H9 (cell line): ENCODE measurements at regions not wholly inside any gene's neighbourhood (a gene's known extent, or its start where the extent isn't known, plus 50 kb on each side); places are given as distances from the start of the nearest gene placed in this dataset.

Experiments used
- DNase-seq: peaks from one replicate; pipeline ENCODE4 v3.0.0-alpha.2; 2017
- H2AFZ ChIP-seq: one replicate; pipeline ENCODE4 v1.6.1; 2013; ENCODE audit warnings: mild to moderate bottlenecking, low read length, control low read depth, moderate library complexity
- H2AK5ac ChIP-seq: 2 replicates; pipeline ENCODE4 v1.6.1; 2013; ENCODE audit warnings: low read length, control low read depth, mixed read lengths; ENCODE audit not compliant: insufficient read length
- H2BK120ac ChIP-seq: one replicate; pipeline ENCODE4 v1.6.1; 2013; ENCODE audit warnings: low read depth, mild to moderate bottlenecking, low read length, control low read depth, inconsistent platforms; ENCODE audit not compliant: poor library complexity, severe bottlenecking
- H2BK12ac ChIP-seq: 2 replicates; pipeline ENCODE4 v1.6.1; 2013; ENCODE audit warnings: low read length, control low read depth, mixed read lengths, low read depth; ENCODE audit not compliant: insufficient read length
- H2BK15ac ChIP-seq: 2 replicates; pipeline ENCODE4 v1.6.1; 2013; ENCODE audit warnings: low read depth, low read length, control low read depth
- H2BK20ac ChIP-seq: one replicate; pipeline ENCODE4 v1.6.1; 2013; ENCODE audit warnings: low read depth, mild to moderate bottlenecking, low read length, control low read depth, inconsistent platforms; ENCODE audit not compliant: poor library complexity, severe bottlenecking
- H2BK5ac ChIP-seq: 2 replicates; pipeline ENCODE4 v1.6.1; 2013; ENCODE audit warnings: low read length, control low read depth, mixed read lengths; ENCODE audit not compliant: insufficient read length
- H3K14ac ChIP-seq: 2 replicates; pipeline ENCODE4 v1.6.1; 2013; ENCODE audit warnings: low read length, control low read depth; ENCODE audit not compliant: insufficient read depth
- H3K18ac ChIP-seq: 2 replicates; pipeline ENCODE4 v1.6.1; 2013; ENCODE audit warnings: low read depth, mild to moderate bottlenecking, mixed read lengths, low read length, control low read depth; ENCODE audit not compliant: insufficient read length
- H3K23ac ChIP-seq: 2 replicates; pipeline ENCODE4 v1.6.1; 2013; ENCODE audit warnings: low read length, control low read depth, mixed read lengths, low read depth; ENCODE audit not compliant: insufficient read length
- H3K23me2 ChIP-seq: 2 replicates; pipeline ENCODE4 v1.6.1; 2013; ENCODE audit warnings: low read depth, mild to moderate bottlenecking, mixed read lengths, low read length, control low read depth; ENCODE audit not compliant: insufficient read length, poor library complexity, severe bottlenecking
- H3K27ac ChIP-seq: 2 replicates; pipeline ENCODE4 v1.5.1; 2013; ENCODE audit warnings: low read length, control low read depth, mixed read lengths, low read depth; ENCODE audit not compliant: insufficient read length
- H3K27me3 ChIP-seq: 2 replicates; pipeline ENCODE4 v1.6.1; 2013; ENCODE audit warnings: low read length, control low read depth, inconsistent platforms; ENCODE audit not compliant: insufficient read depth
- H3K4ac ChIP-seq: 2 replicates; pipeline ENCODE4 v1.6.1; 2013; ENCODE audit warnings: low read depth, mild to moderate bottlenecking, control low read depth, inconsistent platforms, low read length, moderate library complexity
- H3K4me1 ChIP-seq: 2 replicates; pipeline ENCODE4 v1.6.1; 2013; ENCODE audit warnings: low read length, control low read depth, inconsistent platforms; ENCODE audit not compliant: insufficient read depth
- H3K4me2 ChIP-seq: 2 replicates; pipeline ENCODE4 v1.6.1; 2013; ENCODE audit warnings: low read length, control low read depth, mixed read lengths; ENCODE audit not compliant: insufficient read length, insufficient read depth
- H3K56ac ChIP-seq: 2 replicates; pipeline ENCODE4 v1.6.1; 2013; ENCODE audit warnings: low read depth, mild to moderate bottlenecking, mixed read lengths, low read length, control low read depth; ENCODE audit not compliant: insufficient read length
- H3K79me1 ChIP-seq: 2 replicates; pipeline ENCODE4 v1.6.1; 2013; ENCODE audit warnings: low read depth, mild to moderate bottlenecking, moderate library complexity, low read length, control low read depth, inconsistent platforms; ENCODE audit not compliant: insufficient read depth, poor library complexity, severe bottlenecking
- H3K79me2 ChIP-seq: 2 replicates; pipeline ENCODE4 v1.6.1; 2013; ENCODE audit warnings: low read length, control low read depth, inconsistent platforms; ENCODE audit not compliant: insufficient read depth
- H3K9ac ChIP-seq: 2 replicates; pipeline ENCODE4 v1.6.1; 2013; ENCODE audit warnings: low read length, control low read depth, mixed read lengths; ENCODE audit not compliant: insufficient read length; ENCODE audit errors: extremely low read depth
- H3K9me3 ChIP-seq: one replicate; pipeline ENCODE4 v1.6.1; 2013; ENCODE audit warnings: low read depth, low read length, inconsistent platforms; ENCODE audit not compliant: control insufficient read depth
- H3T11ph ChIP-seq: one replicate; pipeline ENCODE4 v1.6.1; 2013; ENCODE audit warnings: mild to moderate bottlenecking, low read length, control low read depth, inconsistent platforms
- H4K20me1 ChIP-seq: one replicate; pipeline ENCODE4 v1.6.1; 2013; ENCODE audit not compliant: control insufficient read depth, insufficient read length, insufficient read depth
- H4K5ac ChIP-seq: 2 replicates; pipeline ENCODE4 v1.6.1; 2013; ENCODE audit warnings: low read depth, mild to moderate bottlenecking, mixed read lengths, low read length, control low read depth; ENCODE audit not compliant: insufficient read length
- H4K8ac ChIP-seq: replicated peaks from 2 replicates; pipeline ENCODE4 v1.6.1; 2013; ENCODE audit warnings: low read length, control low read depth, mixed read lengths, low read depth; ENCODE audit not compliant: insufficient read length
- H4K91ac ChIP-seq: 2 replicates; pipeline ENCODE4 v1.6.1; 2013; ENCODE audit warnings: low read depth, mild to moderate bottlenecking, moderate library complexity, mixed read lengths, low read length, control low read depth; ENCODE audit not compliant: insufficient read length
- H3K27ac Mint-ChIP-seq, 3 experiments: 2 replicates in 2 of 3; 3 replicates in 1 of 3; pipeline ENCODE4 v1.8.0; 2020 to 2021; ENCODE audit warnings: mixed read lengths in 3 of 3, mild to moderate bottlenecking in 1 of 3, moderate library complexity in 1 of 3
- H3K27me3 Mint-ChIP-seq: 2 replicates; pipeline ENCODE4 v1.8.0; 2021; ENCODE audit warnings: low read depth, mild to moderate bottlenecking, moderate library complexity, mixed read lengths
- H3K36me3 Mint-ChIP-seq, 3 experiments: 2 replicates in 2 of 3; 3 replicates in 1 of 3; pipeline ENCODE4 v1.8.0; 2020 to 2021; ENCODE audit warnings: low read depth in 3 of 3, mixed read lengths in 3 of 3; ENCODE audit not compliant: insufficient read depth in 1 of 3
- H3K4me1 Mint-ChIP-seq, 2 experiments: 2 replicates each; pipeline ENCODE4 v1.8.0; 2020; ENCODE audit warnings: mixed read lengths in 2 of 2
- H3K4me3 Mint-ChIP-seq, 2 experiments: 2 replicates in 1 of 2; 3 replicates in 1 of 2; pipeline ENCODE4 v1.8.0; 2020 to 2021; ENCODE audit warnings: mild to moderate bottlenecking in 2 of 2, mixed read lengths in 2 of 2, moderate library complexity in 1 of 2
- H3K9me3 Mint-ChIP-seq, 2 experiments: 2 replicates in 1 of 2; 3 replicates in 1 of 2; pipeline ENCODE4 v1.8.0; 2020; ENCODE audit warnings: mild to moderate bottlenecking in 2 of 2, mixed read lengths in 2 of 2, moderate library complexity in 1 of 2
- CTCF ChIP-seq: fragments of 200-600 bp; sonication (generic); conservative IDR thresholded peaks from 3 replicates; pipeline ENCODE4 v1.8.0; 2021; ENCODE audit warnings: antibody characterized with exemption, mild to moderate bottlenecking
- WGBS: extraction: QIAGEN DNeasy Blood & Tissue Kit; methylation state at CpG from one replicate; pipeline ENCODE4 v1.1.7; 2013; ENCODE audit warnings: missing lambda C conversion rate, low lambda C conversion rate, mixed read lengths; ENCODE audit not compliant: insufficient read length; ENCODE audit errors: extremely low coverage; 5-methylcytosine and 5-hydroxymethylcytosine counted together

- H3K9ac ChIP-seq: no peak overlapping the region
- no peak overlapping the region for H3K14ac ChIP-seq
- no peaks in the 10 kb centered on the region for H3K4me1 ChIP-seq
- H2BK15ac ChIP-seq: no peak overlapping the region
- no peak overlapping the region for H3T11ph ChIP-seq
- no peak for TF ChIP-seq CTCF
- H3K18ac ChIP-seq: no peak overlapping the region
- no peak overlapping the region for H4K91ac ChIP-seq
- H4K5ac ChIP-seq: no peak overlapping the region
- H2BK120ac ChIP-seq: no peak overlapping the region
- no peak overlapping the region for H4K8ac ChIP-seq
- peaks cover 0 to 5% (median under 1%) of the 10 kb centered on the region in 3 experiments; a peak in 5 of 7 replicates for H3K36me3 Mint-ChIP-seq
- H3K27ac Mint-ChIP-seq: peak overlapping the region in 2 of 3 experiments; percentile 84 to 96; a peak in 4 of 7 replicates
- no peak overlapping the region for H3K4ac ChIP-seq
- no peak overlapping the region for H3K23ac ChIP-seq
- H3K27me3 Mint-ChIP-seq: no peaks in the 10 kb centered on the region
- H3K23me2 ChIP-seq: no peaks in the 10 kb centered on the region
- H4K20me1 ChIP-seq: no peaks in the 10 kb centered on the region
- H2BK12ac ChIP-seq: no peak overlapping the region
- H2AFZ ChIP-seq: no peak overlapping the region
- no peak overlapping the region for H2BK5ac ChIP-seq
- peaks cover 18 to 19% of the 10 kb centered on the region in 2 experiments for H3K4me1 Mint-ChIP-seq
- H3K9me3 Mint-ChIP-seq: peaks cover 7 to 11% of the 10 kb centered on the region in 2 experiments; a peak in 4 of 5 replicates
- H3K27me3 ChIP-seq: no peaks in the 10 kb centered on the region
- DNase-seq: no peak
- H3K79me2 ChIP-seq: no peaks in the 10 kb centered on the region
- no peak overlapping the region for H2BK20ac ChIP-seq
- no CpG with 5 or more reads among the region's 3 CpGs for WGBS
- H3K4me2 ChIP-seq: no peak overlapping the region
- H3K9me3 ChIP-seq: no peaks in the 10 kb centered on the region
- H2AK5ac ChIP-seq: no peak overlapping the region
- H3K56ac ChIP-seq: no peak overlapping the region
- no peak overlapping the region; a peak in 1 of 5 replicates for H3K4me3 Mint-ChIP-seq
- H3K79me1 ChIP-seq: no peaks in the 10 kb centered on the region
- no peak overlapping the region for H3K27ac ChIP-seq
Observed at GRCh38 chr14:43183916-43184315, 1323.2 kb downstream of the FSCB start.
